Neuronal stem cell (in vitro differentiated cells): ENCODE measurements at regions not wholly inside any gene's neighbourhood (a gene's known extent, or its start where the extent isn't known, plus 50 kb on each side); places are given as distances from the start of the nearest gene placed in this dataset.

Experiments
- DNase-seq: peaks from one replicate; pipeline ENCODE4 v3.0.0-alpha.2; 2013; ENCODE audit warnings: low spot score
- H2AFZ ChIP-seq: one replicate; pipeline ENCODE4 v1.6.1; 2013; ENCODE audit warnings: mild to moderate bottlenecking, low read length, inconsistent platforms
- H2AK5ac ChIP-seq: 2 replicates; pipeline ENCODE4 v1.6.1; 2013; ENCODE audit warnings: low read depth, mild to moderate bottlenecking, inconsistent platforms, low read length, moderate library complexity, mixed read lengths
- H2BK120ac ChIP-seq: 2 replicates; pipeline ENCODE4 v1.6.1; 2013; ENCODE audit warnings: low read depth, mild to moderate bottlenecking, inconsistent platforms, low read length, moderate library complexity, mixed read lengths
- H2BK12ac ChIP-seq: one replicate; pipeline ENCODE4 v1.6.1; 2013; ENCODE audit warnings: low read length, inconsistent platforms
- H2BK15ac ChIP-seq: 2 replicates; pipeline ENCODE4 v1.6.1; 2013; ENCODE audit warnings: mild to moderate bottlenecking, low read length, inconsistent platforms, mixed read lengths
- H2BK5ac ChIP-seq: one replicate; pipeline ENCODE4 v1.6.1; 2013; ENCODE audit warnings: inconsistent platforms, mild to moderate bottlenecking, low read length, moderate library complexity
- H3K14ac ChIP-seq: one replicate; pipeline ENCODE4 v1.6.1; 2013; ENCODE audit warnings: low read length, inconsistent platforms
- H3K18ac ChIP-seq: 2 replicates; pipeline ENCODE4 v1.6.1; 2013; ENCODE audit warnings: low read length, inconsistent platforms
- H3K23ac ChIP-seq: 2 replicates; pipeline ENCODE4 v1.6.1; 2013; ENCODE audit warnings: low read depth, mild to moderate bottlenecking, mixed read lengths, low read length, inconsistent platforms; ENCODE audit not compliant: poor library complexity
- H3K27ac ChIP-seq: replicated peaks from 3 replicates; pipeline ENCODE4 v1.5.1; 2013; ENCODE audit warnings: low read length, inconsistent platforms
- H3K27me3 ChIP-seq, 3 experiments: 2 replicates each; pipeline ENCODE4 v1.6.1; 2013; ENCODE audit warnings: low read length in 3 of 3, mild to moderate bottlenecking in 2 of 3, inconsistent platforms in 1 of 3, low read depth in 1 of 3, mixed read lengths in 1 of 3, moderate library complexity in 1 of 3; ENCODE audit not compliant: control insufficient read depth in 3 of 3, insufficient read depth in 3 of 3
- H3K36me3 ChIP-seq, 2 donors: replicated peaks in 1 of 2; 2 replicates each; pipeline ENCODE4 v1.6.1; 2013; ENCODE audit warnings: low read length in 2 of 2; ENCODE audit not compliant: control insufficient read depth in 2 of 2, insufficient read depth in 2 of 2
- H3K4ac ChIP-seq: 2 replicates; pipeline ENCODE4 v1.6.1; 2013; ENCODE audit warnings: inconsistent platforms, mild to moderate bottlenecking, low read length, moderate library complexity
- H3K4me1 ChIP-seq, 2 donors: 1 replicate in 1 of 2; 2 replicates in 1 of 2; pipeline ENCODE4 v1.6.1; 2013; ENCODE audit warnings: low read length in 2 of 2, low read depth in 1 of 2; ENCODE audit not compliant: control insufficient read depth in 2 of 2, insufficient read depth in 1 of 2
- H3K4me2 ChIP-seq: one replicate; pipeline ENCODE4 v1.6.1; 2013; ENCODE audit warnings: mild to moderate bottlenecking, low read length, inconsistent platforms; ENCODE audit not compliant: insufficient read depth, poor library complexity, severe bottlenecking
- H3K4me3 ChIP-seq, 2 donors: 2 replicates each; pipeline ENCODE4 v1.5.1; 2013; ENCODE audit warnings: low read length in 2 of 2, mild to moderate bottlenecking in 2 of 2, inconsistent platforms in 1 of 2, moderate library complexity in 1 of 2
- H3K79me1 ChIP-seq: one replicate; pipeline ENCODE4 v1.6.1; 2013; ENCODE audit warnings: low read depth, mild to moderate bottlenecking, inconsistent platforms, low read length, moderate library complexity
- H3K9ac ChIP-seq: one replicate; pipeline ENCODE4 v1.6.1; 2013; ENCODE audit warnings: mild to moderate bottlenecking, low read depth, low read length, inconsistent platforms; ENCODE audit not compliant: poor library complexity
- H3K9me3 ChIP-seq, 2 donors: replicated peaks in 1 of 2; 2 replicates each; pipeline versions ENCODE3 to v1.6.1; 2013; ENCODE audit warnings: low read length in 2 of 2, mild to moderate bottlenecking in 2 of 2, inconsistent platforms in 1 of 2, low read depth in 1 of 2, mixed read lengths in 1 of 2, moderate library complexity in 1 of 2; ENCODE audit not compliant: control insufficient read depth in 2 of 2, insufficient read depth in 1 of 2
- H4K8ac ChIP-seq: one replicate; pipeline ENCODE4 v1.6.1; 2013; ENCODE audit warnings: low read depth, mild to moderate bottlenecking, inconsistent platforms, low read length, moderate library complexity
- H4K91ac ChIP-seq: one replicate; pipeline ENCODE4 v1.6.1; 2013; ENCODE audit warnings: low read length, low read depth, mild to moderate bottlenecking, inconsistent platforms; ENCODE audit not compliant: poor library complexity
- WGBS, 2 donors: extraction: QIAGEN DNeasy Blood & Tissue Kit; methylation state at CpG; one replicate each; pipeline ENCODE4 v1.1.7; 2013; ENCODE audit warnings: missing lambda C conversion rate in 2 of 2, mixed read lengths in 1 of 2; ENCODE audit not compliant: insufficient read length in 2 of 2, insufficient replicate concordance in 1 of 2; ENCODE audit errors: extremely low coverage in 2 of 2; 5-methylcytosine and 5-hydroxymethylcytosine counted together

DNA sequence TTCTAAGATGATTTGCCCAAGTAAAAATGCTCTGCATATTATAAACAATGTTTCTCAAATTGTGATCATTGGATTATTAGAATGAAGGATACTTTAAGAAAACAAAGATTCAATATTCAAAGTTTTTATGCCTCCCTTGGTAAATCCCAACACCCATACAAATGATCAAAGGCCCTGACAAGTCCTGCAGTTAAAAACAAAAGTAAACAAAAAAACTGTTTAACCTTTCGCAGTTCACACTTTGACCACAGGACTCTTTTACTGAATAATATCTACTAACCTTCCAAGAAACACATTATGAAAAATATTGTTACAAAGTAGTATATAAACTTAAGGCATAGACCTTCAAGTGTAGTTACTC, 365.9 kb upstream of the ZFHX3 start:
- H3K27ac ChIP-seq = no peak overlapping the region
- H2BK120ac ChIP-seq = no peak overlapping the region
- no peak overlapping the region for H2BK12ac ChIP-seq
- no peaks in the 10 kb centered on the region for H3K36me3 ChIP-seq
- no peak overlapping the region for H3K9ac ChIP-seq
- H3K23ac ChIP-seq = no peak overlapping the region
- H3K4me2 ChIP-seq = no peak overlapping the region
- H3K18ac ChIP-seq = no peak overlapping the region
- no peak overlapping the region for H2BK15ac ChIP-seq
- H4K8ac ChIP-seq = no peak overlapping the region
- no peak overlapping the region for H2AK5ac ChIP-seq
- no peaks in the 10 kb centered on the region for H3K4me1 ChIP-seq
- H3K79me1 ChIP-seq = no peaks in the 10 kb centered on the region
- H2AFZ ChIP-seq = no peak overlapping the region
- no peaks in the 10 kb centered on the region for H3K27me3 ChIP-seq
- DNase-seq = no peak
- H3K14ac ChIP-seq = no peak overlapping the region
- no peak overlapping the region for H3K4ac ChIP-seq
- no peak overlapping the region for H3K4me3 ChIP-seq
- no CpG with 5 or more reads among the region's 1 CpG for WGBS, 2 donors
- no peak overlapping the region for H2BK5ac ChIP-seq
- H4K91ac ChIP-seq = no peak overlapping the region
- no peaks in the 10 kb centered on the region for H3K9me3 ChIP-seq

DNA sequence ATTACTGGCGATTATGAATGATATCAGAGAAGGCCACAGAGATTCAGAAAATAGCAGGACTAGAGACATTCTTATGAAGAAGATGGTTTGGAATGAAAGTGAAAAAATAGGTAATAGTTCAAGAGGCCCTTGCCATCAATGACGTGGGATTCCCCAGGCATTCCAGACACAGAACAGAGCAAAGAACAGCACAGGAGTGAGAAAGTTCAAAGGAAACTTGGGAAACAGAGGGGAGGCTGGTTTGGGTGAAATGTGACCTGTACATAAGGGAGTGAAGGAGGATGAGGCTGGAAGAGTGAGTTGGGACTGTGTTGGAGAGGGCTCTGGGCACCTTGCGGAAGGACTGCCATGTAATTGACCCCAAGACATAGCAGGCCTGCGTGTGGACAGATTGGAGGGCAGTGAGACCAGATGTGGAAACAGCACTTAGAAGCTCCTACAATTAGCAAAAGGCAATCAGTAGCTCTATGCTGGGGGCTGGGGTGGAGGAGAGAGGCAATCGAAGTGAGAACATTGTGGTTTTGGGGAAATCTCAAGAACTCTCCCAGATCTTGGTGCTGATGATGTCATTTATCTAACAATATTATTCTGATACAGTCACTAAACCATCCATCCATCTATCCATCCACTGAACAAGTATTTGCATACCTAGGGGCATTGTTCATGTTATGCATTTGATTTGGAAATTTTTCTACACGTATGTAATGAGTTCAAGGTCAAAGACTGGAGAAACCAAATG, 365.3 kb upstream of the ZFHX3 start:
- H3K79me1 ChIP-seq = no peaks in the 10 kb centered on the region
- H3K36me3 ChIP-seq = no peaks in the 10 kb centered on the region
- H2AFZ ChIP-seq = no peak overlapping the region
- H3K4me1 ChIP-seq = no peaks in the 10 kb centered on the region
- no peak overlapping the region for H4K8ac ChIP-seq
- no peak overlapping the region for H3K4me3 ChIP-seq
- H3K27me3 ChIP-seq = no peaks in the 10 kb centered on the region
- no peak overlapping the region for H3K27ac ChIP-seq
- H3K14ac ChIP-seq = no peak overlapping the region
- H3K9ac ChIP-seq = no peak overlapping the region
- H2AK5ac ChIP-seq = no peak overlapping the region
- no peaks in the 10 kb centered on the region for H3K9me3 ChIP-seq
- DNase-seq = no peak
- no peak overlapping the region for H4K91ac ChIP-seq
- H3K18ac ChIP-seq = no peak overlapping the region
- H3K23ac ChIP-seq = no peak overlapping the region
- WGBS, 2 donors = no CpG with 5 or more reads among the region's 6 CpGs
- H2BK120ac ChIP-seq = no peak overlapping the region
- H3K4me2 ChIP-seq = no peak overlapping the region
- H3K4ac ChIP-seq = no peak overlapping the region
- no peak overlapping the region for H2BK15ac ChIP-seq
- H2BK12ac ChIP-seq = no peak overlapping the region
- no peak overlapping the region for H2BK5ac ChIP-seq

DNA sequence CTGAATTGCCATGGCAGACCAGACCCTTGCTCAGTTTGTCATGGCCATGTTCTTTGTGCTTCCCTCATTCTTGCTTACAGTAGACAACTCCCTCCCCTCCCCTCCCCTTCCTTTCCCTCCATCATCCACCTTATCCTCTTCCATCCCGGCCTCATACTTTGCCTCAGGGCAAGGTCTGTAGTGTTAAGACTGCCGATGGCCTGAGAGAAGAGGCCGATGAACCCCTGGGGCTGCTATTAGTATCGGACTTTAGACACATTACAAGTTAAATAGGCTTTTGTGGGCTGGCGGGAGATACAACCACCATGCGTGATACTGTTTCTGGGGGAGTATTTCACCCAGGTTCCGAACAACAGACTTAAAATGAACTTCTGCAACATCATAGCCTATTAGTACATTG, 364.5 kb upstream of the ZFHX3 start:
- H2BK120ac ChIP-seq = no peak overlapping the region
- no CpG with 5 or more reads among the region's 7 CpGs for WGBS, 2 donors
- H3K4ac ChIP-seq = no peak overlapping the region
- no peak overlapping the region for H3K4me3 ChIP-seq
- H3K4me1 ChIP-seq = no peaks in the 10 kb centered on the region
- H3K9me3 ChIP-seq = no peaks in the 10 kb centered on the region
- no peak overlapping the region for H4K91ac ChIP-seq
- DNase-seq = no peak
- no peak overlapping the region for H3K23ac ChIP-seq
- H2BK15ac ChIP-seq = no peak overlapping the region
- no peaks in the 10 kb centered on the region for H3K79me1 ChIP-seq
- no peaks in the 10 kb centered on the region for H3K36me3 ChIP-seq
- H3K14ac ChIP-seq = no peak overlapping the region
- H2AFZ ChIP-seq = no peak overlapping the region
- no peak overlapping the region for H3K18ac ChIP-seq
- no peak overlapping the region for H2BK12ac ChIP-seq
- no peaks in the 10 kb centered on the region for H3K27me3 ChIP-seq
- no peak overlapping the region for H4K8ac ChIP-seq
- no peak overlapping the region for H2BK5ac ChIP-seq
- H3K27ac ChIP-seq = no peak overlapping the region
- H2AK5ac ChIP-seq = no peak overlapping the region
- H3K9ac ChIP-seq = no peak overlapping the region
- no peak overlapping the region for H3K4me2 ChIP-seq

DNA sequence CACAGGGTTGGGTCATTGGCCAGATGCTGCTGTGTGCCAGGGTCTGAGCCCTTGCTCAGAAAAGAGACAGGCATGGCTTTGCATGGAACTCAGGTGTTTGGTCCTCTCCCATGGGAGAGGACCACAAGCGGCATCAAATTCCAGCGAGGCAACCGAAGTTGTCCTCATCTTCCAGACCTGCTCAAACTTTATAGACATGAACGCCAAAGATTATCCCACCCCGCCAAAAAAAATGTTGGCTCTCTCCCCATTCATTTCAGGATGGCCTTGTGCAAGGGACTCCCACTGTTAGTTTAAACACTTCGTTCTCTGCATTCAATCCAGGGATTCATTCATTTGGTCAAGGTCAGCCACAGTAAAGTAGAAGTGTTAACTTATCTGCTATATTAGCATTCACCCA, 360.8 kb upstream of the ZFHX3 start:
- no peak overlapping the region for H3K4ac ChIP-seq
- no peak overlapping the region for H2BK15ac ChIP-seq
- no peak overlapping the region for H2BK5ac ChIP-seq
- H2AK5ac ChIP-seq = no peak overlapping the region
- H3K79me1 ChIP-seq = no peaks in the 10 kb centered on the region
- H3K14ac ChIP-seq = no peak overlapping the region
- H3K9ac ChIP-seq = no peak overlapping the region
- H3K36me3 ChIP-seq = no peaks in the 10 kb centered on the region
- H3K4me1 ChIP-seq = peaks cover 5 to 6% of the 10 kb centered on the region in 2 donors
- DNase-seq = no peak
- no peak overlapping the region for H4K91ac ChIP-seq
- H3K9me3 ChIP-seq = no peaks in the 10 kb centered on the region
- H3K27ac ChIP-seq = no peak overlapping the region
- no peaks in the 10 kb centered on the region for H3K27me3 ChIP-seq
- no peak overlapping the region for H2BK12ac ChIP-seq
- no CpG with 5 or more reads among the region's 6 CpGs for WGBS, 2 donors
- no peak overlapping the region for H3K4me3 ChIP-seq
- H3K18ac ChIP-seq = no peak overlapping the region
- H2AFZ ChIP-seq = no peak overlapping the region
- H4K8ac ChIP-seq = no peak overlapping the region
- H3K4me2 ChIP-seq = no peak overlapping the region
- no peak overlapping the region for H2BK120ac ChIP-seq
- H3K23ac ChIP-seq = no peak overlapping the region
